LNCaP clone FGC (cell line): ENCODE measurements at regions not wholly inside any gene's neighbourhood (a gene's known extent, or its start where the extent isn't known, plus 50 kb on each side); places are given as distances from the start of the nearest gene placed in this dataset.
"Not testable (repeated sequence)": the region's sequence is repeated elsewhere in the genome, so short reads cannot be mapped to it uniquely, and the experiment has no call there.

Source experiments
- DNase-seq: peaks from one replicate; pipeline ENCODE4 v3.0.0-alpha.2; 2011; ENCODE audit warnings: low read depth
- H3K4me3 ChIP-seq: 2 replicates; pipeline ENCODE4 v1.5.1; 2011; ENCODE audit warnings: mild to moderate bottlenecking, low read depth, low read length, control low read depth
- TF ChIP-seq, protein P1 (sequence below): IDR thresholded peaks from 2 replicates; pipeline ENCODE4 v1.5.1; 2012; ENCODE audit warnings: mild to moderate bottlenecking; ENCODE audit not compliant: control insufficient read depth, insufficient read depth; ENCODE audit errors: extremely low read depth

DNA sequence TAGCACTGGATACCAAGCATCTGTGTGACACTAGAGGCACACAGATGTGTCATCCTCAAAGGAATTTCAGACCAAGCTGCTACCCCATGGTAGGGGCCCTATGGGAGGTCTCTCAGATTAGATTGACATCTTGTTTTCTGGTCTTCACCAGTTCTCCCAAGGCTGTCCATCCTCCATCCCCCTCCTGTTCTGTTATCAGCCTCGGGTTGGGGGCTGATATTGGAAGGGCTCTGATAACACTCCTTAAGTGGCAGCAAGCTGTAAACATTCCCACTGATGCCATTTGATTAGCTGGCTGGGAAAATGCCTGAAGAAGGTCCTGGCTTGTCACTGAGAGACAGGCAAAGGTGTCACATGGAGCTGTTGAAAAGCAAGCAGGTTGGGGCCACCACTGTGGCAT lies 185.9 kb upstream of the RBM19 start:
- TF ChIP-seq, protein P1, sequence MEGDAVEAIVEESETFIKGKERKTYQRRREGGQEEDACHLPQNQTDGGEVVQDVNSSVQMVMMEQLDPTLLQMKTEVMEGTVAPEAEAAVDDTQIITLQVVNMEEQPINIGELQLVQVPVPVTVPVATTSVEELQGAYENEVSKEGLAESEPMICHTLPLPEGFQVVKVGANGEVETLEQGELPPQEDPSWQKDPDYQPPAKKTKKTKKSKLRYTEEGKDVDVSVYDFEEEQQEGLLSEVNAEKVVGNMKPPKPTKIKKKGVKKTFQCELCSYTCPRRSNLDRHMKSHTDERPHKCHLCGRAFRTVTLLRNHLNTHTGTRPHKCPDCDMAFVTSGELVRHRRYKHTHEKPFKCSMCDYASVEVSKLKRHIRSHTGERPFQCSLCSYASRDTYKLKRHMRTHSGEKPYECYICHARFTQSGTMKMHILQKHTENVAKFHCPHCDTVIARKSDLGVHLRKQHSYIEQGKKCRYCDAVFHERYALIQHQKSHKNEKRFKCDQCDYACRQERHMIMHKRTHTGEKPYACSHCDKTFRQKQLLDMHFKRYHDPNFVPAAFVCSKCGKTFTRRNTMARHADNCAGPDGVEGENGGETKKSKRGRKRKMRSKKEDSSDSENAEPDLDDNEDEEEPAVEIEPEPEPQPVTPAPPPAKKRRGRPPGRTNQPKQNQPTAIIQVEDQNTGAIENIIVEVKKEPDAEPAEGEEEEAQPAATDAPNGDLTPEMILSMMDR: no peak
- DNase-seq: no peak
- no peak overlapping the region for H3K4me3 ChIP-seq

DNA sequence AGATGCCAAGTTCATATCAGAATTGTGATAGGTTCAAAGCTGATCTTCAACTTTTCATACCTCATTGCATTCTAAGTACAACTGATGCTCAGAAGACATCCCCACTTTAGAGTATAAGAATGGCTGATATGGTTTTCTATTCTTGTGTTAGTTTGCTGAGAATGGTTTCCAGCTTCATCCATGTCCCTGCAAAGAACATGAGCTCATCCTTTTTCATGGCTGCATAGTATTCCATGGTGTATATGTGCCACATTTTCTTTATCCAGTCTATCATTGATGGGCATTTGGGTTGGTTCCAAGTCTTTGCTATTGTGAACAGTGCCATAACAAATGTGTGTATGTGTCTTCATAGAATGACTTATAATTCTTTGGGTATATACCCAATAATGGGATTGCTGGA lies 184.5 kb upstream of the RBM19 start:
- not testable (repeated sequence) for DNase-seq, H3K4me3 ChIP-seq

DNA sequence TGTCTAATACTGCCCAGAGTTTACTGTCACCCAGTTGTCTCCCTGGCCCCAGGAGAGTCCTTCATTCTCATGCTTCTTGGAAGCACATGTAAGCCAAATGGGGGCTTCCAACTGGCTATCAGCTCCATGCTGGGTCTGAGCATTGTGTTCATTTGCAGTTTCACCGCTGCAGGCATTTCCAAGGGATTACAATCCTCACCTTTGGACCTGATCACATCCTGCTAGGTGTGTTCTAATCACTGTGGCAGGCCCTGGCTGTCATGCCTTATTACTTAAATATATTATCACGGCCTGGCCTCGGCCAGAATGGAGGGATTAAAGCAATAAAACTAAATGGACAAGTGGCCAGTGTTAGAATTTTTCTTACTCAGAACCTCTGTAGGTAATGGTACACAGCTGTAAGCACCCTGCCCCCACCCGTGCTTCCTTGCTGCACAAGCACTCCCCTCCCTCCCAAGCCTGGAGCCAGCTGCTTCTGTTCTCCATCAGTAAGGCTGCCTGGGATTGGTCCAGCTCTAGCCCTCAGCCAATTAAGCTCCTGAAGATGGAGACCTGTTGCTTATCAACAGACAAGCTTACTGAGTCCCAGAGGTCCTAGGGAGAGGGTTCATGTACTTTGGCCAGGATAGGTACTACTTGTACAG lies 175.9 kb upstream of the RBM19 start:
- TF ChIP-seq, protein P1: no peak
- DNase-seq: no peak
- H3K4me3 ChIP-seq: no peak overlapping the region

DNA sequence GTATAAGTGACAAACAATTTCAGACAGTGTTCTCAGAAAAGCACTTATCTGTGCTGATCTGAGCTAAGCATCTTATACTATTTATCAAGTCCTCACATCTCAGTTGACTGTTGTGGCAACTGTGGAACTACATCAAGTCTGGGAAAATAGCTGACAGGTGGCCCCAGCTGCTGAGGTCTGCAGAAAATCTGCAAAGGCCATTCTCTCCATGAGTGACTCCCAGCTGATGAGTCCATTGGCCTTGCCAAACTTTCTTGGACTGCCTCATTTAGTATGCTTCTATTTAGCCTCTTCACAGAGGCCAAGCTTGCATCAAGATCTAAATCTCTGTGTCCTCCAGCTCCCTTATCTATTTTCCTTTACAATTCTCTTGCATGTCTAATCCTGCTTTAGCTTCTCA lies 174.5 kb upstream of the RBM19 start:
- H3K4me3 ChIP-seq: no peak overlapping the region
- TF ChIP-seq, protein P1: no peak
- DNase-seq: no peak

DNA sequence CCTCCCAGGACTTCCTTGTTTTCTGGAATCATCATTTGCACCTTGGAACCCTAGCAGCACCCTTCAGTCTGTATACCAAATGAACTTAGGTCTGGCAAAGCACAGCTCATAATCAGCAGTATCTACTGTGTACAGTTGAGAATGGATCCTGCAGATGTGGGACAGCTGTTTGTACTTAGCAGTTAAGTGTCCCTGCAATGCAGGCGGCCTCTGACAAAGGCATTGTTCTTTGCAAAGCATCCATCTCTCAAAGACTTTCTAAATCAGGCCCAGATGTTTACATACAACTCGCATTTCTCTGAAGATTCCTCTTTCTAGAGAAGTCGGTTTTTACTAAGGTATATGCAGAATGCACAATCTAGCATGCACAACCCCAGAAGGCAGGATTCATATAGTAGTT lies 170.5 kb upstream of the RBM19 start:
- no peak for DNase-seq
- TF ChIP-seq, protein P1: no peak
- no peak overlapping the region for H3K4me3 ChIP-seq

DNA sequence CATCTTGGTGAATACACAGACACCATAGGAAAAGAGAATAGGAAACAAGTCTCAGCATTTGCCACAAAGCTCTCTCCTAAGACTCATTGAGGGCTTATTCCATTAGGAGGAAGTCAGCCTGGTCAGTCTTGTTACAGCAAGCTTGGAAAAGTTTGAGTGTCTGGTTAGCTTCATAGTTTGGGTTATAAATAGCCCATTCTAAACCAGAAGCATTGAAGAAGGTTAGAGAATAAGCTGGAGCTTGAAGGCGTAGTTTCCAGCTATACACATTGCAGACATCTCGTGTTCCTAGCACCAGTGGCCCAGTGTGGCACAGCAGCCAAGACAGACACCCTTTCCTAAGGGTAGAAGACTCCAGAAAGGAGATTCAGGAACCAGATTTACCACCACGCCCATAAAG lies 168.8 kb upstream of the RBM19 start:
- DNase-seq: no peak
- H3K4me3 ChIP-seq: no peak overlapping the region
- TF ChIP-seq, protein P1: no peak

DNA sequence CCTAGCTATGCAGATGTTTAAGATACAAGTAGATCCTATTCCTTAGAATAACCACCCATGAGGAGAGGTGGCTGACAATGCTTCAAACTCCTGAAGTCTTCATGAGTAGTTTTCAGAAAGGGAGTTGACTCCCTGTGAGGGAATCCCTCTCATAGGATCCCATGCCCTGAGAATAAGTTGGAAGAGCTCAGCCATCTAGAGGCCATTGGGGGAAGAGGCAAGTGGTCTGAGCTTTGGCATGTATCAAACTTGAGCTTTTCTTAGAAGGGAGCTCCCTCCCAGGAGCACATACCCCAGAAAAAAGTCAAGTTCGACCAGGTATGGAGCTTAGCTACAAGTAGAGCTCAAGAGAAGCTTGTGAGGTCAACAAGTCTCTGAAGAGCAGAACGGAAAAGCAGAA lies 165.7 kb upstream of the RBM19 start:
- DNase-seq: no peak
- H3K4me3 ChIP-seq: no peak overlapping the region
- TF ChIP-seq, protein P1: no peak
